NB4 (cell line): ENCODE measurements at regions not wholly inside any gene's neighbourhood (a gene's known extent, or its start where the extent isn't known, plus 50 kb on each side); places are given as distances from the start of the nearest gene placed in this dataset.

Experiments
- DNase-seq: peaks from one replicate; pipeline ENCODE4 v3.0.0; 2010; ENCODE audit warnings: low read depth
- H3K4me3 ChIP-seq: one replicate; pipeline ENCODE4 v1.5.1; 2011; ENCODE audit warnings: mild to moderate bottlenecking, low read depth, low read length, moderate library complexity
- CTCF ChIP-seq: IDR thresholded peaks from one replicate; pipeline ENCODE4 v1.5.1; 2012; ENCODE audit warnings: low read depth, low read length
- MYC ChIP-seq: IDR thresholded peaks from 2 replicates; pipeline ENCODE4 v1.6.1; 2011; ENCODE audit warnings: low read depth, low read length
- POLR2A ChIP-seq: IDR thresholded peaks from 2 replicates; pipeline ENCODE4 v1.6.1; 2011; ENCODE audit warnings: mild to moderate bottlenecking; ENCODE audit not compliant: insufficient read length; ENCODE audit errors: extremely low read depth
- TF ChIP-seq, protein P1 (sequence below): IDR thresholded peaks from 2 replicates; pipeline ENCODE4 v1.6.1; 2011; ENCODE audit warnings: low read depth, low read length

DNA sequence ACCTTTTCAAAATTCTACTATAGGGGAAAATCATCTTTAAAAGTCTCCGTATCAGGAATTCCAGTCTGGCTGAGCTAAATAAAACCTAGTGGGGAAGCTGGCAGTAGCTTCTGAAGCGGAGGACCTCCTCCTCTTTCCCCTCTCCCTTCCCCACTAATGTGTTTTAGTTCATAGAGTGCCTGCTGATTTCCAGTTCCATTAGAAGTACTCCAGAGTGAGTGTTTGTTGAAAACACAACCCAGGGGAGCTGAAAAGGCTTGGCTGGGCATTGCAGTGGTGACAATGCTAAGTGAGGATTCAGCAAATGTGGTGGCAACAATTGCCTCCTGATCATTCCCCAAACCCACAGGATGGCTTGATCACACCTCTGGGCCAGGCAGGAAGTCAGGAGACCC lies 144.2 kb upstream of the FRMD6 start:
- H3K4me3 ChIP-seq = no peak overlapping the region
- TF ChIP-seq POLR2A (no peak), MYC (no peak), CTCF (no peak)
- TF ChIP-seq, protein P1, sequence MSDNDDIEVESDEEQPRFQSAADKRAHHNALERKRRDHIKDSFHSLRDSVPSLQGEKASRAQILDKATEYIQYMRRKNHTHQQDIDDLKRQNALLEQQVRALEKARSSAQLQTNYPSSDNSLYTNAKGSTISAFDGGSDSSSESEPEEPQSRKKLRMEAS = no peak
- DNase-seq = no peak

DNA sequence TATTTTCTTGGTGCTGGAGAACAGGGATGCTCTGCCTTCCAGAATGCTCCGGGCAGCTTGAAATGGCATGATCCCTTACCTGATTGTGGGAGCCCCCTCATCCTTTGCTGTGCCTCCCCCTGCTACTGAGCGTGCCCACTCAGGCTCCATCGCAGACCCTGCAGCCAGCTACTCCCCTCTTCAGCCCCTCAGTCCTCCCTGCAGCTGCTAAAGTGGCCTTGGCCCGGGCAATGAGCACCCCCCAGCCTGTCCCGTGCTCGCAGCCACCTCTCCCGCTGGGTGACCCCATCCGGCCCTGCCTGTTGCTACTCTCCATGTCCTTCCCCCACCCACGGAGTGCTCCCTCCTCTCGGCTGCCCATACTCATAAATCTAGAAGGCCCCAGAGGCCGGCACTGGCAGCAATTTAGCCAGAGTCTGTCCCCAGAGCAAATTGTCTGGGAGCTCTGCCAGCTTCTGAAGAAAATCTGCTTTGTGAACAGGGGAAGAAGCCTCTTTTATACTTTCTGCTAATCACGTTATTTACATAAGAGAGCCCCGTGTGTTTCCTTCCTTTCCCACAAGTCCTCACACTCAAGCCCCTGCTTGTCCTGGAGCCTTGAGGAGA lies 143.7 kb upstream of the FRMD6 start:
- H3K4me3 ChIP-seq = no peak overlapping the region
- TF ChIP-seq, protein P1 = no peak
- TF ChIP-seq POLR2A (no peak), CTCF (no peak)
- no peak for DNase-seq

- DNase-seq = no peak
- no peak for TF ChIP-seq CTCF
- TF ChIP-seq POLR2A = no peak
- no peak for TF ChIP-seq MYC
- TF ChIP-seq, protein P1 = no peak
- no peak overlapping the region for H3K4me3 ChIP-seq
Measured at GRCh38 chr14:51511265-51511664, 140.4 kb upstream of the FRMD6 start.

- TF ChIP-seq, protein P1 = no peak
- TF ChIP-seq CTCF = no peak
- DNase-seq = no peak
- H3K4me3 ChIP-seq = no peak overlapping the region
Measured at GRCh38 chr14:51512316-51512715, 139.4 kb upstream of the FRMD6 start.

GRCh38 chr14:51513281-51513680 lies 138.4 kb upstream of the FRMD6 start:
- H3K4me3 ChIP-seq = no peak overlapping the region
- TF ChIP-seq, protein P1 = no peak
- TF ChIP-seq MYC (no peak), CTCF (no peak), POLR2A (no peak)
- no peak for DNase-seq

DNA sequence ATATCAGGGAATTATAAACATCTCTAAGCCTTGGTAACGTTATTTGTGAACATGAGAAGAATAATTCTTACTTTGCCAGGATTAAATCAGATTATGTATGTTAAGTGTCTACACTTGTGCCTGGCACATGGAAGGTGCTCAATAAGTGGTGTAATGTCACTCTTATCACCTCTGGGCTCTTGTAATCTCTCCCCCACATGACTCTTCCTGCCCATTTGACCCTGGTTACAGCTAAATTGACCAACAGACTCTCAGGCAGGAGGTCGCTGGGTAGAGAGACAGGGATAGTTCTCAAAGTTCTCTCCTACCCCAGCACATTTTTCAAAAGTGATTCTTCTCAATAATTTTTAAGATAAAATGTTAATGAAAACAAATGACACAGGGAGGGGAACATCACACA lies 137.8 kb upstream of the FRMD6 start:
- no peak for DNase-seq
- TF ChIP-seq, protein P1 = no peak
- TF ChIP-seq CTCF = no peak
- TF ChIP-seq POLR2A = no peak
- TF ChIP-seq MYC = no peak
- H3K4me3 ChIP-seq = no peak overlapping the region
